GM06990 (cell line): ENCODE measurements at regions not wholly inside any gene's neighbourhood (a gene's known extent, or its start where the extent isn't known, plus 50 kb on each side); places are given as distances from the start of the nearest gene placed in this dataset.

Source experiments
- DNase-seq: peaks from one replicate; pipeline ENCODE4 v3.0.0-alpha.2; 2011; ENCODE audit not compliant: insufficient read length; ENCODE audit errors: extremely low read depth
- H3K27me3 ChIP-seq: replicated peaks from 2 replicates; pipeline ENCODE4 v1.6.0; 2011; ENCODE audit warnings: low read length; ENCODE audit not compliant: control insufficient read depth, insufficient read depth
- H3K36me3 ChIP-seq: 2 replicates; pipeline ENCODE4 v1.5.1; 2011; ENCODE audit warnings: low read length; ENCODE audit not compliant: control insufficient read depth, insufficient read depth
- H3K4me3 ChIP-seq: replicated peaks from 2 replicates; pipeline ENCODE4 v1.5.1; 2011; ENCODE audit warnings: low read depth, mild to moderate bottlenecking, control low read depth, low read length
- CTCF ChIP-seq: IDR thresholded peaks from 2 replicates; pipeline ENCODE4 v1.5.1; 2011; ENCODE audit warnings: low read length, control low read depth, mild to moderate bottlenecking, inconsistent platforms; ENCODE audit not compliant: insufficient read depth, poor library complexity, severe bottlenecking

DNA sequence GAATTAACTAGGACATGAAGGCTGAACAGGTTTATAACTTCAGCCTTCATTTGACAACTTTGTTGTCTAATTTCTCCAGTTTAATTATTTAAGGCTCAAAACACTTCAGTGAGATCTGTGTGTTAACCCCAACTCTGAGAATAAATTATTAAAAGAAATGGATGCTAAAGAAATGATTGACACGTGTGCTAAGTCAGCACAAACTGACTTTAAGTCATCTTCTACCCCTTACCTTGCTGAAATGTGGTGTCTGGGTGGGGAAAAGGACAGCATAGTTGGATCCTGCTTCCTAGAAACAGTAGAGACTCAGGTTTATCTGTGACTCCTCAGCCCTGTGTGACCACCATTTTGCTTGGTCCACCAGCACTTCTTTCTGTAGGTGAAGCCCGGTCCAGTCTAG, 324.8 kb upstream of the NPSR1 start:
- DNase-seq, result no peak
- Histone ChIP-seq H3K36me3 (no peaks in the 10 kb centered on the region), H3K4me3 (no peak overlapping the region), H3K27me3 (no peaks in the 10 kb centered on the region)
- no peak for TF ChIP-seq CTCF

- Histone ChIP-seq H3K4me3 (no peak overlapping the region), H3K27me3 (no peaks in the 10 kb centered on the region), H3K36me3 (no peaks in the 10 kb centered on the region)
- no peak for DNase-seq
- no peak for TF ChIP-seq CTCF
Observed at GRCh38 chr7:34333925-34334324, 324.1 kb upstream of the NPSR1 start.

DNA sequence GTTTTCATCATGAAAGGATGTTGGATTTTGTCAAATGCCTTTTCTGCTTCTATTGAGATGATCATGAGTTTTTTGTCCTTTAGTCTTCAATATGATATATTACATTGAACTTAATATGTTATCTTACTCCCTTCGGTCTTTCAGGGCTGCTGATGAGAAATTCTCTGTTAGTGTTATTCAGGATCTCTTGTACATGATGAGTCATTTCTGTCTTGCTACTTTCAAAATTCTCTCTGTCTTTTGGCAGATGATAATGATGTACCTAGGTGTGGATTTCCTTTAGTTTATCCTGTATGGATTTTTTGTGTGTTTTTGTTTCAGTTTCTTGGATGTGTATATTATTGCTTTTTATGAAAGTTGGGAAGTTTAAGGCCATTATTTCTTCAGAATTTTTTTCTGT, 320.9 kb upstream of the NPSR1 start:
- no peak for DNase-seq
- Histone ChIP-seq H3K36me3 (no peaks in the 10 kb centered on the region), H3K27me3 (no peaks in the 10 kb centered on the region), H3K4me3 (no peak overlapping the region)
- no peak for TF ChIP-seq CTCF

- TF ChIP-seq CTCF, result no peak
- DNase-seq, result no peak
- Histone ChIP-seq H3K27me3 (no peaks in the 10 kb centered on the region), H3K4me3 (no peak overlapping the region), H3K36me3 (no peaks in the 10 kb centered on the region)
Observed at GRCh38 chr7:34338961-34339526, 319.0 kb upstream of the NPSR1 start.

DNA sequence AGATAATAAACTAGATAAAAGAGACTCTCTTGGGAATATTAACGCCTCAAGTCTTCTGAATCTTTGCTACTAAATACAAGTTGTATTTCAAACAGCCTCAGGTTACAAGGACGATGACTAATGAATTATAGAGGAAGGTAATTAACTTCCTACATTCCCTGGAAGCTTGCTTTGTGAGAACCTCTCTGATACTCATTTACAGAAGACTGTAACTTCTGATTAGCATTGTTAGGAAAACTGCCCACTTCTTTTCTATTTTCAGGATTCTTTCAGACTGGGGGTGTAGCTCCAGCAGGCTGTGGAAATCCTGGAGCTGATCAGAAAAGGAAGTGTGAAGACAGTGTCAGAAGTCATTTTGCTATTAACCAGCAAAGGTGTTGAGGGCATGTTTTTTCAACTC, 316.7 kb upstream of the NPSR1 start:
- no peaks in the 10 kb centered on the region for H3K27me3 ChIP-seq
- no peak for DNase-seq
- no peak for TF ChIP-seq CTCF

GRCh38 chr7:34342387-34342786, 315.6 kb upstream of the NPSR1 start:
- no peaks in the 10 kb centered on the region for H3K27me3 ChIP-seq
- DNase-seq, result no peak
- H3K36me3 ChIP-seq, result no peaks in the 10 kb centered on the region
- TF ChIP-seq CTCF, result no peak
- no peak overlapping the region for H3K4me3 ChIP-seq

More for the DNA sequence above, 316.7 kb upstream of the NPSR1 start:
- Histone ChIP-seq H3K36me3 (no peaks in the 10 kb centered on the region), H3K4me3 (no peak overlapping the region)
